Activated B cell treated with CpG ODN at 0.5 μM for 24 hours (primary cell): ENCODE measurements at regions not wholly inside any gene's neighbourhood (a gene's known extent, or its start where the extent isn't known, plus 50 kb on each side); places are given as distances from the start of the nearest gene placed in this dataset.

Experiments
- ATAC-seq: fragments of 200-7000 bp; cut with Tn5 transposase; one replicate; pipeline ENCODE4 v1.10.0; 2021; ENCODE audit warnings: low read depth, mild to moderate bottlenecking, moderate library complexity
- CTCF ChIA-PET: fragments of 350-600 bp; sonication (Branson Sonifier 250); formaldehyde crosslinking; loops from one replicate; lab custom pipeline; 2021; ENCODE audit warnings: antibody characterized with exemption; lab: Charles Lee
- POLR2A ChIA-PET: fragments of 350-600 bp; sonication (Branson Sonifier 250); formaldehyde crosslinking; loops from one replicate; lab custom pipeline; 2021; ENCODE audit warnings: antibody characterized with exemption; lab: Charles Lee
- DNase-seq: peaks from one replicate; pipeline ENCODE4 v3.0.0; 2022
- H3K27ac Mint-ChIP-seq: one replicate; pipeline ENCODE4 v1.8.0; 2020; ENCODE audit warnings: mixed read lengths
- H3K27me3 Mint-ChIP-seq: one replicate; pipeline ENCODE4 v1.8.0; 2021; ENCODE audit warnings: mixed read lengths
- H3K36me3 Mint-ChIP-seq: one replicate; pipeline ENCODE4 v1.8.0; 2021; ENCODE audit warnings: low read depth, mixed read lengths
- H3K4me1 Mint-ChIP-seq: one replicate; pipeline ENCODE4 v1.8.0; 2021; ENCODE audit warnings: mixed read lengths
- H3K4me3 Mint-ChIP-seq: one replicate; pipeline ENCODE4 v1.8.0; 2020; ENCODE audit warnings: mild to moderate bottlenecking, mixed read lengths
- H3K9me3 Mint-ChIP-seq: one replicate; pipeline ENCODE4 v1.8.0; 2020; ENCODE audit warnings: mixed read lengths
- CTCF ChIP-seq: fragments of 200-600 bp; IDR thresholded peaks from one replicate; pipeline ENCODE4 v1.8.0; 2022; ENCODE audit warnings: antibody characterized with exemption, mild to moderate bottlenecking
- intact Hi-C: fragments of 100-400 bp; cut with micrococcal nuclease; formaldehyde crosslinking; loops from one replicate; pipeline ENCODE4 v1.15.1; 2024

- intact Hi-C loops = no loop called here
- TF ChIP-seq CTCF = no peak
- Mint-ChIP-seq H3K9me3 (peaks cover 2% of the 10 kb centered on the region), H3K4me3 (no peak overlapping the region), H3K36me3 (no peaks in the 10 kb centered on the region), H3K27ac (no peak overlapping the region), H3K27me3 (no peaks in the 10 kb centered on the region), H3K4me1 (no peaks in the 10 kb centered on the region)
- no peak for ATAC-seq
- POLR2A ChIA-PET = no interaction called here
- DNase-seq = no peak
- CTCF ChIA-PET = no interaction called here
These were observed 359.0 kb upstream of the ZNF521 start for GRCh38 chr18:25710981-25711380.

GRCh38 chr18:25705650-25706049, 353.7 kb upstream of the ZNF521 start:
- Mint-ChIP-seq H3K36me3 (no peaks in the 10 kb centered on the region), H3K9me3 (no peaks in the 10 kb centered on the region), H3K4me1 (no peaks in the 10 kb centered on the region), H3K27ac (no peak overlapping the region), H3K27me3 (no peaks in the 10 kb centered on the region), H3K4me3 (no peak overlapping the region)
- POLR2A ChIA-PET = no interaction called here
- ATAC-seq = no peak
- intact Hi-C loops = no loop called here
- DNase-seq = no peak
- TF ChIP-seq CTCF = no peak
- CTCF ChIA-PET = no interaction called here

- no peaks in the 10 kb centered on the region for H3K36me3 Mint-ChIP-seq
- intact Hi-C loops = no loop called here
These were observed 352.5 kb upstream of the ZNF521 start for GRCh38 chr18:25704494-25704893.

GRCh38 chr18:25704071-25704470, 352.1 kb upstream of the ZNF521 start:
- H3K27me3 Mint-ChIP-seq = no peaks in the 10 kb centered on the region
- POLR2A ChIA-PET = no interaction called here
- H3K4me3 Mint-ChIP-seq = no peak overlapping the region
- no peak for TF ChIP-seq CTCF
- no peaks in the 10 kb centered on the region for H3K36me3 Mint-ChIP-seq
- no peaks in the 10 kb centered on the region for H3K4me1 Mint-ChIP-seq
- CTCF ChIA-PET = no interaction called here
- no peak for DNase-seq
- intact Hi-C loops = no loop called here
- no peak overlapping the region for H3K27ac Mint-ChIP-seq
- no peak for ATAC-seq
- no peaks in the 10 kb centered on the region for H3K9me3 Mint-ChIP-seq

More at GRCh38 chr18:25704494-25704893, 352.5 kb upstream of the ZNF521 start:
- DNase-seq (no peak), ATAC-seq (no peak)
- H3K4me3 Mint-ChIP-seq = no peak overlapping the region
- H3K27ac Mint-ChIP-seq = no peak overlapping the region
- no peak for TF ChIP-seq CTCF
- H3K4me1 Mint-ChIP-seq = no peaks in the 10 kb centered on the region
- H3K9me3 Mint-ChIP-seq = no peaks in the 10 kb centered on the region
- no peaks in the 10 kb centered on the region for H3K27me3 Mint-ChIP-seq
- ChIA-PET POLR2A (no interaction called here), CTCF (no interaction called here)

- ChIA-PET POLR2A (no interaction called here), CTCF (no interaction called here)
- no peak for DNase-seq
- no peak for TF ChIP-seq CTCF
- no peak overlapping the region for H3K4me3 Mint-ChIP-seq
- intact Hi-C loops = no loop called here
- no peaks in the 10 kb centered on the region for H3K27me3 Mint-ChIP-seq
- no peaks in the 10 kb centered on the region for H3K36me3 Mint-ChIP-seq
- no peak overlapping the region for H3K27ac Mint-ChIP-seq
- no peak for ATAC-seq
- H3K4me1 Mint-ChIP-seq = no peaks in the 10 kb centered on the region
- H3K9me3 Mint-ChIP-seq = no peaks in the 10 kb centered on the region
These were observed 349.9 kb upstream of the ZNF521 start for GRCh38 chr18:25701821-25702220.
